Embryonic facial prominence (tissue), 1 donor: ENCODE measurements at regions not wholly inside any gene's neighbourhood (a gene's known extent, or its start where the extent isn't known, plus 50 kb on each side); places are given as distances from the start of the nearest gene placed in this dataset.

Experiments
- DNase-seq: peaks from one replicate; pipeline ENCODE4 v3.0.0-alpha.2; 2016; ENCODE audit errors: extremely low spot score

DNA sequence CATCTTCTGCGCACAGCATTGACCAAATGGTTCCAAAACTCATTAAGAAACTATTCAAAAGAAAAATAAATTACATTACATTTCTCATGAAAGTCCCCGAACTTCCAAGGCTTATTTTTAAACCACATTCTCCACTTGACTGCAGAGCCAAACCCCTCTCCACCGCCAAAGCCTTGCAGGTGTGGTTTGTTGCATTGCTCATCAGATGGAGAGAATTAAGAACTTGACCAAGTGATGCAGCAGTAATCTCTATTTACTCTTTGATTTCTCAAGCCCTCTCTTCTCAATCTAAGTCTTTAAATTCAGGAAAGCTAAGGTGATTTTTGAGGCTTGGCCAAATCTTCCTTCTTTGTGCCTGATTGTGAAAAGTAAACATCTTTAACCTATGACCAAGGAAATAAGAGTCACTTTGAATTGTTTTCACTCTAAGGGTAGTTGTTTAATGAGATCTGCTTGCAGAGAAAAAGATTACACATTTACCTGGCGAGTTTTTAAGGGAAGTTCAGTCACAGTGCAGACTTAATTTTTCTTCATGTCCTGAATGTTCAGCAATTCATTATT, 290.5 kb upstream of the ITGA1 start:
- DNase-seq, result no peak

DNA sequence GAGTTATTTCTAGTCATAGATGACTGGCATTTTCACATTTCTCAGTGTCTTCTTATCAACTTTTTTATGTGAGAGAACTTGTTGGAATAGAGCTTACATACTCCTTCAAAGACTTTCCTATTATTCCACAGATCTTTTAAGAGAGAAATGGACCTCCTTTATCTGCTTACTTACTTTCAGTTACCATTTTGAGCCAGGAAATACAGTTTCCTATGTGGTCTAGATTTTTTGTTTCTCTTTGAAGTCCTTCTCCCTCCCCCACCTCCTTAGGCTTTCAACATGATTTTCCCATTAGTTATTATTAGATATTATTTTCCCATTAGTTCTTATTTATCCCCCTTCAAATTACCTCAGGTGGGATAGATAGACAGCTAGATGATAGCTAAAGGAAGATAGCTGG, 289.1 kb upstream of the ITGA1 start:
- DNase-seq, result no peak

DNA sequence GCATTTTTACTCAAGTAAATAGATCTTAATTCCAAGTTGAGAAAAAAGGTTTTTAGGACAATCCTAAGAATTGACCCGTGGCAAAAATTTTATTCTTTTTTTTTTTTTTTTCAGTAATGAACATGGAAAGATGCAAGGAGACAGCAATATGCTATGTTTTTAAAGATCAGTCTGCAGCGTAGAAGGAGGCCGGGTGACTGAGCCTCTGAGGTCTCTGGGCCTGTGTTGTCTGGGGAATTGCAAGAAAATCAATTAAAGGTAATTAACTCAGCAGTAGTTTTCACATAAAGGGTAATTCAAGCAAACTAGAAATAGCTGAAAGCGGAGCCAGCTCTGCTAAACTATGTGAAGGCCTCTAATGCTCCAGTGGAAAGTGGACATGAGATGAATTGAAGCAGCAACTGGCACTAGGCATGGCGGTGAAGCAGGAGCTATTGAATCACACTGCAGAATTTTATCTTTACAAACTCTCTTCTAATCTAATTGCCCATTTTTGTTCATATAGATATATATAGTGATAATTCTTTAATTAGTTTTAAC, 285.2 kb upstream of the ITGA1 start:
- DNase-seq, result no peak

DNA sequence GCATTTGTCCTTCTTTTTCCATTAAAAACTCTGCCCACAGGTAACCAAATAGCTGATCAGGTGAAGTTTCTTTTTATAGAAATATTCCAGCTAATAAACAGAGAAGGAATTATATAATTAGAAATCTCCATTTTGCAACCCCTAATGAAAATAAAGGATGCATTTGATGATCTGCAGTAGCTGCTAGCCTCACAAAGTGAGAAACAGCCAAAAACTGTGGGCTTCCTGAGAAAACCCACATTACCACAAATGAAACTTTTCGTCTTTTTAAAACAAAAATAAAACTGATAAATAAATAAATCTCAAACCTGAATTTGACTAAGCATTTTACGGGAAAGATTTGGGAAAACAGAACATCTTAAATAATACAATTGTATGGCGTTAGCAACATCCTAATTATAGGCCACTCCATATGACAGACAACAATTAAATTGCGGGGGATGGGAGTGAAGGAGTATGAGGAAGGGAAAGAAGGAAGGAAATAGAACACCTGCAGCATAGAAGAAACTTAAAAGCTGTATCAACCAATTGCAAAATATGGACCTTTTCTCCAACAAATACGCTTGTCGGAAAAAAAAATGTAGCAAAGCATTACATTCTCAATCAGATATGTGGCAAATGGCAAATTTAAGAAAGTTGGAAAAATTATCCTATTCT, 283.0 kb upstream of the ITGA1 start:
- DNase-seq, result no peak

DNA sequence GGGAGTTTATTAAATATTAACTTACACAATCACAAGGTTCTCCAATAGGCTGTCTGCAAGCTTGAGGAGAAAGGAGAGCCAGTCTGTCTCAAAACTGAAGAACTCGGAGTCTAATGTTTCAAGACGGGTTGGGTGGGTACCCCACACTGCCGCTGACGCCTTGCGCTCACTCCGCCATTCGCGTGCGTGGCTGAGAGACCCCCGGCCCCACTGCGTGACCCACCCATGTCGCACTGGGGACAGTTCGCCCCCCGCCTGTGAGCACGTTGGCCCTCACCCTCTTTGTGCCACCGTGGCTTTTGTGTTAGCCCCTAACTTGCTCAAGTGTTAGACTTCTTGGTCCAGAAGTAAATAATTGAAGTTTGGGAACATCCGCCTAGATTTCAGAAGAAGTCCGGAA, 270.0 kb upstream of the ITGA1 start:
- no peak for DNase-seq

DNA sequence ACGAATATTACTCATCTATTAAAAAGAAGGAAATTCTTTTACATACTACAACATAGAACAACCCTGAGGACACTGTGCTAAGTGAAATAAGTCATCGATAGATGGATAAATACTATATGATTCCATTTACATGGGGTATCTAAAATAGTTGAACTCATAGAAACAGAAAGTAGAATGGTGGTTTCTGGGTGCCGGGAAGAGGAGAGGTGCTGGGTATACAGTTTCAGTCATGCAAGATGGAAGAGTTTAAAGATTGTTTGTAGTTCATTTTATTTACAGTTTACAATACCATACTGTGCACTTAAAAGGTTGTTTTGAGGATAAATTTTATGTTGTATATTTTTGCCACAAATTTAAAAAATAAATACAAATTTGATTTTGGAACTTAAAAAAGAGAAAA, 267.5 kb upstream of the ITGA1 start:
- no peak for DNase-seq

DNA sequence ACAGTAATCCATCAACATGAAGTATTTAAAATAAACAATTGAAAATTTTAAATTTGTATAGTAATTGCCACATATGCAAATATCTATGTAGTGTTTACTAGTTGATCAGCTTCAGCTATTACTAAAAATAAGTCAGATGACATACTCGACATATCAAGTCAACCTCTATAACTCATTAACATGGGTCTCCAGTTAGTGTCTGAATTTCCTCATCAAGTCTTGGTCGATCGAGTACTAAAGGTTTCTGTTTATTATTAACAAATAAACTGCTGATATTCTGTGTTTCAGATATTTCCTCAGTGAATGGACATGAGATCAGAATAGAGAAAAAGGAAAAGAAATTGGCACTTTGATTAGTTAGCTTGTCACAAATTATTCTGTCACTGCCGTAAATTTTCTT, 266.5 kb upstream of the ITGA1 start:
- DNase-seq, result no peak

DNA sequence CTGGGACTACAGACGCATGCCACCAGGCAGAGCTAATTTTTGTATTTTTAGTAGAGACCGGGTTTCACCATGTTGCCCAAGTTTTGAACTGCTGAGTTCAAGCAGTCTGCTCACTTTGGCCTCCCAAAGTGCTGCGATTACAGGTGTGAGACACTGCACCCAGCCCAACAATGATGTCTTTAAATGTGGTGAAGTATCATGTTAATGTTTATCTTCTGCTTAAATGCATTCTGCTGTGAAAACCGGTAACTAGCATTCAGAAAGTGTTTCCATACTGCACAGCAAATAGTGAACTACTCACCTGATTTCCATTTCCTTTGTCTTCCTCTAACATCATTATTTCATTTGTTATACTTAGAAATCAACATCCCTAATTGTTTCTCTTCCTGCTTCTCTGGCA, 264.0 kb upstream of the ITGA1 start:
- no peak for DNase-seq

DNA sequence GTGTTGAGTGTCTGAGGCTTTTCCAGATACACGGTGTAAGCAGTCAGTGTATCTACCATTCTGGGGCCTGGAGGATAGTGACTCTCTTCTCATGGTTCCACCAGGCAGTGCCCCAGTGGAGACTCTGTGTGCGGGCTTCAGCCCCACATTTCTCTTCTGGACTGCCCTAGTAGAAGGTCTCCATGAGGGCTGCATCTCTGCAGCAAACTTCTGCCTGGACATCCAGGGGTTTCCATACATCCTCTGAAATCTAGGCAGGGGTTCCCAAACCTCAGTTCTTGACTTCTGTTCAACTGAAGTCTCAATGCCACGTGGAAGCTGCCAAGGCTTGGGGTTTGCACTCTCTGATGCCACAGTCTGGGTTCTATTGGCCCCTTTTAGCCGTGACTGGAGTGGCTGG, 256.6 kb upstream of the ITGA1 start:
- DNase-seq, result no peak

DNA sequence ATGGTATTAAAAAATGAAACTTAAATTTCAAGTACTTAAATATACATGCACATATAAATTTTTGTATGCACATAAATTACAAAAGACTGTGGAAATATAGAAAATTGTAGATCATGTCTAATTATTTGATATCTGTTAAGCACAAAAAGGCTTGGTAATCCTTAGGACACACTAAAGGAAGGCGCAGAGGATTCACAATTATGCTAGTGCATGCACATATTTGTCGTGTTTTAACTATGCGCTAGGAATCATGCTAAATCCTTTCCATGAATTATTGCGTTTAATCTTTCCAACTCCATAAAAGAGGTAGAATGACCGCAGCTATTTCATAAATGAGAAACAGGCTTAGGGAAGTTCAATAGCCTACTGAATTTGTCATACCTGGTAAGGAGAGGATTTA, 244.1 kb upstream of the ITGA1 start:
- no peak for DNase-seq

DNA sequence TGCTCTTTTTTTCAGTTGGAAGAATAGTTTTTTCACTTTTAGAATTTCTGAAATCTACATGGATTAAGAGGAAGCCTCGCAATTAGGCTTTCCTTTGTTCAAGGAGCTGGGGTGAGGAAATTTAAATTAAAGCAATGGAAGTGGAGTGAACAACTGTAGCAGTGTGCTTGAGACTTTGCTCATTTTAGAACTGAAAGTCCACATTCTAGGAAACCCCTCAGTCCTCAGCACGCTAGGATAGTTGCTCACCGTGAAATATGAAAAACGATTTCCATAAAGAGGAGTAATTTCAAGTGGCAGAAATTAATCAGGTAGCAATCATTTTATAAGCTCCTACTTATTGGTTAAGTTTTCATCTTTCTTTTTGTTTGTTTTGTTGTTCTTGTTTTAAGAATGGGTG, 243.0 kb upstream of the ITGA1 start:
- DNase-seq, result no peak

DNA sequence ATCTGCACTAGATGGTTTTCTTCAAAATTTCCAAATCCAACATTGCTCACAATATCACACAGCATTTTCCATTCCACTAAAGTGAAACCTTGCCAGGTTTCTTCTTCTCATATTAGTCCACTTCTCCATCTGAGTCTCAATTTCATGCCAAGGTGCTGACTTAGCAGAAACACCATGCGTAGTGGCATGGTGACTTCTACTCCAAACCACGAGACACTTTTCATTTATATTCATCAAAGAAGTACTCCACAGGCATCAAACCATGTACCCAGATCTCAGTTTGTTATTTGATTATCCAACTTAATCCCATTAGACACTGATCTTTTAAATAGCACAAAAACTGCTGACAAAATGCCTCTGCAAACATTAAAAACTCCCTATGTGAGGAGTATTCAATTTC, 233.4 kb upstream of the ITGA1 start:
- DNase-seq, result no peak

DNA sequence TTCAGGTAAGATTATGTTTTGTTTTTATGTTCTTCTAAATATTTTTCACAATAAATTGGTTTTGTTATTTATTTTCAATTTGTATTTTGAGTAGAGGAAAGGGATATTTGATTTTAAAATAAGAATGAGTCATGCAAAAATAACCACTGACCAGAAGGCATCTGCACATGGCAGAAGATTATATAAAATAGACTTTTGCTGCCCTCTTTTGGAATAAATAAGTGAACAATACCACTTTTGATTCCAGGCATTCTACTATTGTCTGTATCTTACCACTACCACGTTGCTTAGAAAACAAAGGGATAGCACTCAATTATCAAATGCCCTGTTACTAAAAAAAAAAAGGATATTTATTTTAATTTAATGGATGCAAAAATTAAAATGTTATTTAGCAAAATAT, 227.3 kb upstream of the ITGA1 start:
- DNase-seq, result no peak

DNA sequence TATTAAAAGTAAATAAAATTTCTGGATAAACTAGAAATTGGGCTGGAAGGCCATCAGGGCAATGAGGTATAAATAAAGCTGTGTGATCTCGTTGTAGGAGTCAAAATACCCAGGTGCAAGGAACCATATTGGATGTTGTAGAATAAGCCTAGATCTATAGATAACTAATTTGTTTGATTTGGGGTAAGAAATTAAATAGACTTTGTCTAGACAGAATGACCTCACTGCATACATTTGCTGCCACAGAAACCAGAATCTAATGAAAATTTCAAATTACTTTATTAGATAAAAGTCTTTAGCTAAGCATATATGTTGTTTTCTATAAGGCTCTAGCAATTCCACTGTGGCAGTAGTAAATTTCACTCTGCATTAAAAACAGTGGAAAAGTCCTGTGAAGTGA, 225.2 kb upstream of the ITGA1 start:
- no peak for DNase-seq

DNA sequence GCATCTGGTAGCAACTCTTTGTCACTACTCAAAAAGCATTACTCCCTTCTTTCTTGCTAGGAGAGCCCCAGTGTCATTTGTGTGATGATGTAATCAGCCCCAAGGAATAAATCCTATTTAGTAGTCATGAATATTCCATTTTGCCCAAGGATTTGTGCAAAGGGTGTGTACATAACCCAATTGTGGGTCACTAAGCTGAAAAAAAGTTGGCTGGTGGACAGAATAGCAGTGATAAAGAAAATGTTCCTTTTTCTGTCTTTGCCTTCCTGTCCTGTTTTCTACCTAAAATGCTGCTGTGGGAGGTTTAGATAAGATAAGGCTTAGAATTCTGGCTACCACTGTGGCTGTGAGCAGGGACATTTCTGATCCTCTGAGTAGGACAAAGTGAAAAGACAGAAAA, 223.1 kb upstream of the ITGA1 start:
- no peak for DNase-seq

DNA sequence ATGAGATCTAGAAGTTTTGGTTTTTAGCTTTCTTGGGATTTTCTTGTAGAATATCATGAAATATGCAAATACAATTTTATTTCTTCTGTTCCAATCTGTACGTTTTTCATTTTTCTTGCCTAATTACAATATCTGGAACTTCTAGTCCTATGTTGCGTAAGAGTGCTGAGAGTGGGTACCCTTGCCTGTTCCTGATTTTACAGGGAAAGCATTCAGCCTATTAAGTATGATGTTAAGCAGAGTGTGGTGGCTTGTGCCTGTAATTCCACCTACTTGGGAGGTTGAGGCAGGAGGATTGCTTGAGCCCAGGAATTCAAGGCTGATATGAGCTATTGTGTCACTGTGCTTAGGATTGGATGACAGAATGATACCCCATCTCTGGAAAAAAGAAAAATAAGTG, 210.2 kb upstream of the ITGA1 start:
- DNase-seq, result no peak

DNA sequence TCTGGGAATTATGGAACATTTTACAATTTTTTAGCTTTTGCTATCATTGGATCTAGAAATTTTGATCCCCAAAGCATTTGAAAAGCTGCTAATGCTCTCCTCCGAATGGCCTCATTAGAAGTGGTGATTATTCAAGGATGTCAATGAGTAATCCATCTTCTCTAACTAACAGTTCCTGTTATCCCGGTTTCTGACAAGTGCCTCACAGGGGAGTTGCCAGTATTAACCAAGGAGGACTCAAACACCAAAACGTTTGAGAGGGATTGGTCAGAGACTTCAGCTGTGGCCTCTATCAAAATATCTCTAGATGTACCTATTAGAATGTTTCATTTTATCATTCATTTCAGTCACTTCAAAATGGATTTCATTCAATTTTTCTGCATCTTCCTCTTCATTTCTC, 208.3 kb upstream of the ITGA1 start:
- DNase-seq, result no peak

DNA sequence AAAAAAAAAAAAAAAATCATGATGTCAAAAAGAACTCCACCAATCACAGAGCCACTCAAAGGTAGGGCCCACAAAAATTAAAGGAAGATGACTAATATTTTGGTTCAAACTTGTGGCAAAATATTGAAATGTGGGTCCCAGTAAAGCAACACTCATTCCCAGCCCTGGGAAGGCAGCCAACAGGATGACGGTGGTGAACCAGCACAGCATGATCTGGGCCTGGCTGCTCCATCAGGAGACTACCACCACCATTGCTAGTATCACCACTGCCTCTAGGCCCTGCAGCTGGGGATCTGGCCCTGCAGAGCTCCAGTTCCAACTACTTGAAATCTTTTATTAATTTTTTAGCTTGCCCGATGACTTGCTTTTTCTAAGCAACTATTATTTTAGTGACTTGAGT, 206.8 kb upstream of the ITGA1 start:
- no peak for DNase-seq

DNA sequence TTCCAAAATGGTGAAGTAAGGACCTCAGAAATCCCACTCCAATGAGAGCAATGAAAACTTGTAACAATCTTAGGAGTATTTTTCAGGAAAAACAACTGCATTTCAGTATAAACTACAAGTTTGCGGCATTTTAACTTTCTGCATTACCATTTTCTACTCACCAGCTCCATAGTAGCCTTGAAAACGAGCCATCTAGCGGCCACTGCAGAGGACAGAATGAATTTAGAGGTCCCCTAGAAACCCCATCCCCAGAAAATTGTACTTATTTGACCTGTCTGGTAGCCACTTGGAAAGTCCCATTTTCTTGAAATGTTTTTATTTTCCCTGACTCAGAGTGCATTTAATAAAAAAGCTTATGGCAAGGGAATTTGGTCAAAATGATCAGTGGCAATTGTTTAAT, 205.4 kb upstream of the ITGA1 start:
- no peak for DNase-seq

DNA sequence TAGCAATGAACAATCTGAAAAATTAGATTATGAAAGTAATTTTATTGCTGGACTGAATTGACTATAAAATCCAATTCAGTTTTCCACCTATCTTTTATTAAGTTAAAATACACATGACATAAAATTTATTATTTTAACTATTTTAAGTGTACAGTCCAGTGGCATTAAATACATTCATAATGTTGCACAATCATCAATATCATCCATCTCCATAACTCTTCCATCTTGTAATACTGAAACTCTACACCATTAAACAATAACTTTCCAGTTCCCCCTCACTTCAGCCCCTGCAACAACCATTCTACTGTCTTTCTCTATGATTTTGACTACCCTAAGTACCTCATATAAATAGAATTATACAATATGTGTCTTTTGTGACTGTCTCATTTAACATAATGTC, 200.6 kb upstream of the ITGA1 start:
- DNase-seq, result no peak

DNA sequence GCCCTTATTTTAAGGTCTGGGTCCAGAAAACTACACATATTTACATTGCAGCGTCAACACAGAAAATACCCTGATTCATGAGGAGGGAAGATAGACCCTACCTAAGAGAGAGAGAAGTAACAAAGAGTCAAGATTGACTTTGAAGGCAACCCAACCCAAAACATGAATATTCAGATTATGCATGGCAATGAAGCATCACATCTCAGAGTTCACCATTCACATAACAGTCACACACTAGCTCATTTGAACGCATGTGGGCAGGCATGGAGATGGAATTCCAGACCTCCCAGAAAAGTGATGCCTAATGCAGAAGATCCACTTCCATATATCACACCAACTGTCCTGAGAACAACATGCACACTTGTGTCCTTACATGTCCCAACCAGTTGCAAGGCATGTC, 190.1 kb upstream of the ITGA1 start:
- DNase-seq, result no peak

DNA sequence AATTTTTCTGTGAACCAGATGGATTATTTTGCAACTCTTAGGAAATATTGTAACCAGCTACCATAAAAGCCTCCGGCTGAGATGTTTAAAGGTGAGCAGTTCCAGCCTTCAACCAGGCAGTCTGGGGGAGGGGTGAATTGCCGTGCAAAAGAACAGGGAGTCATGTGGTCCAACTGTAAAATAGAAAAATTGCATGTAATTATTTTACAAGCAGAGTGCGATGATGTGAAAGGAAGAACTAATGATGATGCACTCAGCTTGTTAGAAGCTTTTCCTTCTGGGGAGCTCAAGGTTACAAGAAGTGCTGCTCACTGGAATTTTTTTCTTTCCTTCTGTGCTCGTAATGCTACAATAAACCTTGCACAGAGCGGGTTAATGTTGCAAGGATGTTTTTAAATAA, 188.7 kb upstream of the ITGA1 start:
- no peak for DNase-seq

DNA sequence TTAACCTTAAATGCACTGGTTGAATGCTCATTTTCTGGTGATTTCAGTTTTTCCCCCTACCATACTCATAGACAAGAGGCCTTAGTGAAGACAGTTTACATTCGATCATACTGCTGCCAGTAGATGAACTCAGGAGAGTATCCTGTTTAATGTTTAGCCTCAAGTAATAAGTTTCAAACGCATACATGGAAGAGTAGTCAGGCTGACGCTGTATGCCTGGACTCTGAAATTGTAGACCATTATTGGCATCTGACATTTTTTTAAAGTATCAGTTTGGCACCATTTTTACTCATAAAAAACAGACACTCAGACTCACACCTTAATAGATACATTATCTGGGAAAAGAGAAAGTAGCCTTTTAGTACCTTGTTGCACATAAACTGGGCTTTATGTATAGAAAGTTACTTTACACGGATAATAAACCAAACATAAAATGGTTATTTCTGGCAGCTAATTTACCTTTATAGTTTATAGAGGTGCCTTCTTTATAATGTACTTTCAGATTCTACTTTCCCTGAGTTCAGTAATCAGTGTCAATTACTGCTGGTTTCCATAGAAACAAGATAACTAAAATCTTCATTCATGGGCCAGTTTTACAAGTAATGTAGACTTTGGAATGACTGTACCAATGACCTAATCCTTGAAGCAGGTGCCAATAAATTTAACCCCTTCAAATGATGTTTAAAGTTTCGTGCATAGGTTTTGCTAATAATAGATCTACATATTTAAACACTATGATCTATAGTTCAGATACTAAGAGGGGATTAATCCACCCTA, 183.8 kb upstream of the ITGA1 start:
- no peak for DNase-seq
